ENCODE measurements at regions not wholly inside any gene's neighbourhood (a gene's known extent, or its start where the extent isn't known, plus 50 kb on each side); places are given as distances from the start of the nearest gene placed in this dataset.
A peak's percentile ranks its signal among the peaks of the same experiment; 100 is the strongest.

GRCh38 chr10:84895541-84895940 lies 567.2 kb downstream of the CCSER2 start:
- no peak for DNase-seq
- ATAC-seq = no peak
- intact Hi-C loops (cut with DNase I) = no loop called here

- no peak for ATAC-seq
- DNase-seq = no peak
- intact Hi-C loops (cut with DNase I) = no loop called here
Observed at GRCh38 chr10:84896909-84897308, 568.5 kb downstream of the CCSER2 start.

GRCh38 chr10:84899268-84899667 lies 570.9 kb downstream of the CCSER2 start:
- intact Hi-C loops (cut with DNase I) = no loop called here
- DNase-seq (no peak), ATAC-seq (no peak)

- intact Hi-C loops (cut with DNase I) = no loop called here
- DNase-seq = no peak
- no peak for ATAC-seq
Observed at GRCh38 chr10:84900141-84900540, 571.8 kb downstream of the CCSER2 start.

GRCh38 chr10:84901885-84902284 lies 573.5 kb downstream of the CCSER2 start:
- DNase-seq (no peak), ATAC-seq (no peak)
- intact Hi-C loops (cut with DNase I) = no loop called here

- DNase-seq (no peak), ATAC-seq (no peak)
- intact Hi-C loops (cut with DNase I) = no loop called here
Observed at GRCh38 chr10:84902553-84902952, 574.2 kb downstream of the CCSER2 start.

- ATAC-seq = no peak
- intact Hi-C loops (cut with DNase I) = no loop called here
- DNase-seq = no peak
Observed at GRCh38 chr10:84903320-84903719, 574.9 kb downstream of the CCSER2 start.

- intact Hi-C loops (cut with DNase I) = loop anchor here in 1 of 2 donors (2.0 kb wide), 1 partner anchor 41 kb away; no protein-coding TSS in a partner anchor
- no peak for DNase-seq
- no peak for ATAC-seq
Observed at GRCh38 chr10:84907461-84908009, 579.1 kb downstream of the CCSER2 start.

- intact Hi-C loops (cut with DNase I) = no loop called here
- no peak for DNase-seq
- peak in 1 of 2 donors; percentile 42 for ATAC-seq
Observed at GRCh38 chr10:84908491-84908890, 580.1 kb downstream of the CCSER2 start.

- intact Hi-C loops (cut with DNase I) = no loop called here
- ATAC-seq = no peak
- DNase-seq = no peak
Observed at GRCh38 chr10:84921701-84922100, 593.3 kb downstream of the CCSER2 start.

- intact Hi-C loops (cut with DNase I) = no loop called here
- ATAC-seq (no peak), DNase-seq (no peak)
Observed at GRCh38 chr10:84924131-84924530, 595.7 kb downstream of the CCSER2 start.

GRCh38 chr10:84925495-84925894 lies 597.1 kb downstream of the CCSER2 start:
- ATAC-seq = no peak
- DNase-seq = no peak
- intact Hi-C loops (cut with DNase I) = no loop called here

- intact Hi-C loops (cut with DNase I) = no loop called here
- no peak for ATAC-seq
- DNase-seq = no peak
Observed at GRCh38 chr10:84933402-84933801, 605.0 kb downstream of the CCSER2 start.

- ATAC-seq (no peak), DNase-seq (no peak)
- intact Hi-C loops (cut with DNase I) = no loop called here
Observed at GRCh38 chr10:84935772-84936171, 607.4 kb downstream of the CCSER2 start.

GRCh38 chr10:84938117-84938905 lies 609.9 kb downstream of the CCSER2 start:
- intact Hi-C loops (cut with DNase I) = no loop called here
- peak in 1 of 2 donors; percentile 75 for ATAC-seq
- DNase-seq = no peak

GRCh38 chr10:84943541-84943940 lies 615.2 kb downstream of the CCSER2 start:
- intact Hi-C loops (cut with DNase I) = no loop called here
- ATAC-seq (no peak), DNase-seq (no peak)

- intact Hi-C loops (cut with DNase I) = no loop called here
- no peak for DNase-seq
- no peak for ATAC-seq
Observed at GRCh38 chr10:84944187-84944586, 615.8 kb downstream of the CCSER2 start.

- DNase-seq (no peak), ATAC-seq (no peak)
- intact Hi-C loops (cut with DNase I) = no loop called here
Observed at GRCh38 chr10:84945791-84946190, 617.4 kb downstream of the CCSER2 start.

GRCh38 chr10:84946904-84947303 lies 618.5 kb downstream of the CCSER2 start:
- DNase-seq = no peak
- ATAC-seq = no peak
- intact Hi-C loops (cut with DNase I) = no loop called here

- no peak for ATAC-seq
Observed at GRCh38 chr10:84948644-84949043, 620.3 kb downstream of the CCSER2 start.

GRCh38 chr10:84951616-84952015 lies 623.2 kb downstream of the CCSER2 start:
- DNase-seq = no peak
- ATAC-seq = no peak
- intact Hi-C loops (cut with DNase I) = no loop called here

More at GRCh38 chr10:84948644-84949043, 620.3 kb downstream of the CCSER2 start:
- intact Hi-C loops (cut with DNase I) = no loop called here
- no peak for DNase-seq

All from left cardiac atrium (tissue), 4 donors.